Esophagus (tissue), 2 donors: ENCODE measurements at regions not wholly inside any gene's neighbourhood (a gene's known extent, or its start where the extent isn't known, plus 50 kb on each side); places are given as distances from the start of the nearest gene placed in this dataset.

Experiments used
- H3K27ac ChIP-seq, 2 donors: one replicate each; pipeline ENCODE4 v1.5.1; 2013; ENCODE audit warnings: low read depth in 2 of 2, mild to moderate bottlenecking in 2 of 2, inconsistent platforms in 1 of 2, low read length in 1 of 2, moderate library complexity in 1 of 2
- H3K27me3 ChIP-seq, 2 donors: one replicate each; pipeline ENCODE4 v1.6.1; 2013; ENCODE audit warnings: low read length in 2 of 2, control low read depth in 1 of 2, mild to moderate bottlenecking in 1 of 2; ENCODE audit not compliant: insufficient read depth in 2 of 2, control insufficient read depth in 1 of 2
- H3K36me3 ChIP-seq, 2 donors: one replicate each; pipeline ENCODE4 v1.6.1; 2013; ENCODE audit warnings: low read length in 1 of 2; ENCODE audit not compliant: control insufficient read depth in 2 of 2, insufficient read depth in 2 of 2
- H3K4me1 ChIP-seq, 2 donors: one replicate each; pipeline ENCODE4 v1.6.1; 2013; ENCODE audit warnings: low read length in 1 of 2; ENCODE audit not compliant: control insufficient read depth in 2 of 2, insufficient read depth in 2 of 2
- H3K4me3 ChIP-seq, 2 donors: one replicate each; pipeline ENCODE4 v1.5.1; 2013; ENCODE audit warnings: low read length in 2 of 2, mild to moderate bottlenecking in 2 of 2, low read depth in 1 of 2, moderate library complexity in 1 of 2
- H3K9me3 ChIP-seq, 2 donors: one replicate each; pipeline ENCODE4 v1.6.1; 2013; ENCODE audit warnings: mild to moderate bottlenecking in 2 of 2, low read depth in 1 of 2, low read length in 1 of 2, moderate library complexity in 1 of 2; ENCODE audit not compliant: control insufficient read depth in 2 of 2, insufficient read depth in 1 of 2
- WGBS, 2 donors: extraction: QIAGEN DNeasy Blood & Tissue Kit; methylation state at CpG; one replicate each; pipeline ENCODE4 v1.1.7; 2013; 5-methylcytosine and 5-hydroxymethylcytosine counted together
- donor health status: healthy with polysubstance abuse.
- donor health status: Bipolar disorder and iron deficiency.

DNA sequence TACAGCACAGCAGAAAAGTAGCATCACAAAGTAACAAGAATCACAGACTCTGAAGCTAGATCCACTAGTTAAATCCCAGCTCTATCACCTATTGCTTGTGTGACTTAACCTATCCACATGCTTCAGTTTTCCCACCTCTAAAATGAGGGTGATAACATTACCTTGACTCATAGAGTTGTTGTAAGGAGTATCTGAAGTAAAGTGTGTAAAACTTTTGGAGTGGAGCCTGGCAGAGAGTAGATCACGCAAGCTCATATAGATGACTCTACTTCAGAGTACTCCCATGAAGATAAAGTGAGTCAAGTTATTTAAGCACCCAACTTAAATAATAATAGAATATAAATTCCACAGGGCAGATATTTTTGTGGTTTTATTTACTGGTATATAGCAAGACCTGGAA lies 94.5 kb upstream of the FER start:
- Histone ChIP-seq H3K36me3 (no peaks in the 10 kb centered on the region), H3K4me3 (no peak overlapping the region), H3K27ac (no peak overlapping the region), H3K27me3 (no peaks in the 10 kb centered on the region), H3K9me3 (no peaks in the 10 kb centered on the region), H3K4me1 (no peaks in the 10 kb centered on the region)
- 98% methylated on average over 1 of the region's 1 CpG for WGBS, 2 donors

DNA sequence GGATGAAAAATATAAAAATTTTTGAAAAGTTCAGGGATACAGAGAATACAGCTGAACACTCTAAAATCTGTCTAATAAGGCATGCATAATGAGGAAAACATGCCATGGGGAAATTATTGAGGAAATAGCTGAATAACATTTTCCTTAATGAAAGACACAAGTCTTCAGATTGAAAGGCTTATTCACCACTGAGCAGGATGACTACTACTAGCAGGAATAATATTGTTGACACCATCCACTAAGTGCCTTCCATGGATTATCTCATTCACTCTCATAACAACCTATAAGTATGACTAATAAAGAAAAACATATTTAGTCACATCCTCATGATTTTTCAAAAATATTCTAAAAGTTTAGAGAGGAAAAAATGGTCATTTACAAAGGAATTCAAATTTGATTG lies 96.7 kb upstream of the FER start:
- no peak overlapping the region for H3K27ac ChIP-seq
- no peaks in the 10 kb centered on the region for H3K36me3 ChIP-seq
- no peaks in the 10 kb centered on the region for H3K27me3 ChIP-seq
- H3K4me1 ChIP-seq, result no peaks in the 10 kb centered on the region
- H3K4me3 ChIP-seq, result no peak overlapping the region
- H3K9me3 ChIP-seq, result peaks cover 3% of the 10 kb centered on the region in 2 donors

DNA sequence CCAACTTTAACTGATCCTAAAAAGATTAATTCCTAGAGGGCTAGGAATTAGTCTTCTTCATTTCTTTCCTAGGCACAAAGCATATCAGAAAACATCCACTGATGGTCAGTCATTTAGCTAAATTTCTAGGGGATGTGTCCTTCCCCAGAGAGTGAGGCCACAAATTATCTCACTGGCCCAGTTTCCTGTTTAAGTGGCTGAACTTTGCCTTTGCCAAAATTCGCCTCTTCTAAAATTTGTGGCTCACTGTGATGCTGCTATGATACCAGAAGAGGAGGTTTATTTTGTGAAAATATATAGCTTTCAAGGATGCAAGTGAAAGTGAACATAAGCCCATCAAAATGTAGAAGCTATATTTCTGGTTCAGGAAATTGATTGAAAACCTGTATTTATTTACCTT lies 98.1 kb upstream of the FER start:
- H3K4me1 ChIP-seq, result no peaks in the 10 kb centered on the region
- H3K27me3 ChIP-seq, result no peaks in the 10 kb centered on the region
- H3K36me3 ChIP-seq, result no peaks in the 10 kb centered on the region
- H3K9me3 ChIP-seq, result peaks cover 3% of the 10 kb centered on the region in 2 donors
- 63 to 71% methylated on average over 1 of the region's 1 CpG for WGBS, 2 donors
- no peak overlapping the region for H3K27ac ChIP-seq
- H3K4me3 ChIP-seq, result no peak overlapping the region

DNA sequence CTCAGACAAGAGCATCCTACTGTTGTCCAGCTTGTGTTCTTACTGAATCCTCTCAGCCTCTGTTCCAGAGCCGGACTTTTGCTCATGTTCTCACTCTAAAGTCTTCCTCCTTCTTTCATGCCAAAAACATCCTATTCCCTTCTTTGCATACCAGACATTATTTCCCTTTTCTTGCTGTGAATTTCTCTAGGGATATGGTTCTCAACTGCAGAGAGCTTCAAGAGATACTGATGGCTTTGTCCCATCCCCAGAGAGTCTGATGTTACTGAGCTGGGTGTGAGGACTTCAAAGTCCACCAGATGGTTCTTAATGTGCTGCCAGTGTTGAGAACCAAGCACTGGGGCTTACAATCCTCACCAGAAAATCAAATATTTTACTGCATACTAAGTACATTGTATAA lies 98.6 kb upstream of the FER start:
- Histone ChIP-seq H3K27me3 (no peaks in the 10 kb centered on the region), H3K4me1 (no peaks in the 10 kb centered on the region)
- WGBS, 2 donors, result 86 to 92% methylated on average over 1 of the region's 1 CpG

DNA sequence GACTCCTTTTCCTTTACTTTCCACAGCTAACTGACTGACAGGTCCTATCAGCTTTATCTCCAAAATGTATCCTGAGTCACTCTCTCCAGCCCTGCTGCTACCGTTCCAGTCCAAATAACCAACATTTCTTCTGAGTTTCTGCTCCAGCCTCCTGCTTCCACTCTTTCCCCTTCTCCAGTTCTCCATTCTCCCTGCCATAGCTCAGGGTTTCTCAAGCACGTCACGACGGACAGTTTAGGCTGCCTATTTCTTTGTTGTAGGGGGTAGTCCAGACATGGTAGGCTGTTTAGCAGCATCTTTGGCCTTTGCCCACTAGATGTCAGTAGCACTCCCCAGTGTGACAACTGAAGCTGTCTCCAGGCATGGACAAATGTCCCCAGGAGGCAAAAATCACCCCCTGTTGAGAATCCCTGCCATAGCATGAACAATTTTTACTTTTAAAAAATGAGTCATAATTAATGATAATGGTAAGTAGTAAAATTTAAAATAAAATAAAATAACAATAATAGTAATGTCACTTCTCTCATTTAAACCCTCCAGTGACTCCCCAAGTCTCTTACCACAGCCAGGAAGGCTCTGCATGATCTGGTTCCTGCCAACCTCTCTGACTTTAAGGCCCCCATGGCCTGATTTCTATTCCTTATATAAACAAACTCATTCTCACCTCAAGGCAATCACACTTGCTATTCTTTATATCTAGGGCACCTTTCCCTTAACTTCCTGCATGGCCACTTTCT lies 105.4 kb upstream of the FER start:
- Histone ChIP-seq H3K4me3 (no peak overlapping the region), H3K27me3 (no peaks in the 10 kb centered on the region), H3K36me3 (no peaks in the 10 kb centered on the region), H3K27ac (no peak overlapping the region), H3K9me3 (peaks cover 1% of the 10 kb centered on the region in 2 donors), H3K4me1 (no peaks in the 10 kb centered on the region)
- 9% methylated on average over 4 of the region's 4 CpGs for whole genome bisulfite sequencing, 2 donors

More for the DNA sequence above, 98.6 kb upstream of the FER start:
- Histone ChIP-seq H3K4me3 (no peak overlapping the region), H3K36me3 (no peaks in the 10 kb centered on the region), H3K9me3 (peaks cover 3% of the 10 kb centered on the region in 2 donors), H3K27ac (no peak overlapping the region)

DNA sequence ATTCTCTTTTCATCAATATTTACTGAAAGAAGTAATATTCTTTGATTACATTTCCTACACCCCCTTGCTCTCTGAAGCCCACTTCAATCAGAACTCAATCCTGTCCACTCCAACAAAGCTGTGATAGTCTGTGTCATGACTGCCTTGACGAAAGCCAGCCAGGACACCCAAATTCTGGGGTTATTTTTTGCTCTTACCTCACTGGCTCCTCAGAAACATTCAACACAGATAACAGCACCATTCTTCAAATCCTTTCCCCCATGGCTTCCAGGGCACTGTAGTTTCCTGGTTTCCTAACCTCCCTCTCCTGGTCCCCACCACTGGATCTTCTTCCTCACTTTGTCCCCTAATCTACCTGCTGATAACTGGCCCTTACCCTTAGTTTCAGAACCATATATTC lies 106.1 kb upstream of the FER start:
- Histone ChIP-seq H3K27me3 (no peaks in the 10 kb centered on the region), H3K9me3 (no peaks in the 10 kb centered on the region), H3K36me3 (no peaks in the 10 kb centered on the region), H3K4me3 (no peak overlapping the region), H3K27ac (no peak overlapping the region), H3K4me1 (no peaks in the 10 kb centered on the region)
- 84 to 91% methylated on average over 1 of the region's 1 CpG for WGBS, 2 donors

DNA sequence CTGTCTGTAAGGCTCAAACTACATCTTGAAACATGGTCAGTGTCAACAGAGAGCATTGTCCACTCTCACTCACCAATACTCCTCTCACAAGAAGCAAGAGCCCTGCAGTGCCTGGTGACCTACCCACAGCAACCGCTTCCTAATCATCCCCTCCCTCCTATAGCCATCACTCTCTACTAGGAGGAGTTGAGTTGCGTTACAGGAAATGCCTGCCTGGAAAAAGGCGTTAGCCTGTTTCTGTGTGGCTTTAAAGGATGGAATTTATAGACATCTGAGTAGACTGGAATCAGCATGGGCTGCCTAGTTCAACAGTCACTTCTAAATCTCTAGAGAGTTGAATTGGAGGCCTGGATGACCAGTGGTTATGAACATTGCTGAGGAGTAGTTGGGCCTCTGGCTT lies 108.3 kb upstream of the FER start:
- no peaks in the 10 kb centered on the region for H3K4me1 ChIP-seq
- WGBS, 2 donors, result 80 to 81% methylated on average over 3 of the region's 3 CpGs
- H3K9me3 ChIP-seq, result no peaks in the 10 kb centered on the region
- H3K27me3 ChIP-seq, result no peaks in the 10 kb centered on the region
- H3K27ac ChIP-seq, result no peak overlapping the region
- no peaks in the 10 kb centered on the region for H3K36me3 ChIP-seq
- H3K4me3 ChIP-seq, result no peak overlapping the region

DNA sequence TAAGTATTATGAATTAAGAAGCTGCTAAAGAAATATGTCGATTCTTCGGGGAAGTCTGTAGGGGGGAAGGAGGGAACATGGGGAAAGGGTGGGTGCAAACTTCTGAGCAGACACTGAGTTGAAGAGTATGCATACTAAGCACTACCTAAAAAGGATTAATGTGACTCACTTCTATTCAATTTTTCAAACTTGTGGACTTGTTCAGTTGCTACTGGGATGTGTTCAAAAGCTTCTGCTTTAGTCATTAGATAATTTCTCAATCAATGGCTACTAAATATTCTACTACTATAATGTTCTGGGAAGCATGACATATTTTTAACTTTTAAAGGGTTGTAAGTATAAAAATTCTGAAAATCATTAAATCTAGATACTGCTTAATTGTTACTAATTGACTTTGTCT lies 109.7 kb upstream of the FER start:
- Histone ChIP-seq H3K9me3 (no peaks in the 10 kb centered on the region), H3K36me3 (no peaks in the 10 kb centered on the region), H3K27me3 (no peaks in the 10 kb centered on the region), H3K4me3 (no peak overlapping the region), H3K4me1 (no peaks in the 10 kb centered on the region), H3K27ac (no peak overlapping the region)
- 91% methylated on average over 2 of the region's 2 CpGs for WGBS, 2 donors

DNA sequence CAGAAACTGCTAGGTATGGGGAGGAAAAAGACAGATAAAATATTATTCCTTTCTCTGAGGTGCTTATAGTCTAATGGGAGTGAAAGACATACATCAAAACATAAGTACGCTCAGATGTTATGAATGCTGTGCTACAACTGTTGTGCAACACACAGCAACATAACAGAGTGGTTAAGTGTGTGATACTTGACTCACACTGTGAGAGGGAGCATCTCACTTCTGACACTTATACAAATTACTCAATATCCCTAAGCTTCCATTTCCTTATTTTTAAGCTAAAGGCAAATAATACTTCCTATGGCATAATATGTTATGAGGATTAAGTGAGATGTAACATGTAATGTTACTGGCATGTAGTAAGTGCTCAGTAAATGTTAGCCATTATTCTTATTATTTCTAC lies 110.6 kb upstream of the FER start:
- Histone ChIP-seq H3K36me3 (no peaks in the 10 kb centered on the region), H3K4me3 (no peak overlapping the region), H3K27ac (no peak overlapping the region), H3K27me3 (no peaks in the 10 kb centered on the region), H3K4me1 (no peaks in the 10 kb centered on the region), H3K9me3 (no peaks in the 10 kb centered on the region)
- 68 to 74% methylated on average over 1 of the region's 1 CpG for WGBS, 2 donors

DNA sequence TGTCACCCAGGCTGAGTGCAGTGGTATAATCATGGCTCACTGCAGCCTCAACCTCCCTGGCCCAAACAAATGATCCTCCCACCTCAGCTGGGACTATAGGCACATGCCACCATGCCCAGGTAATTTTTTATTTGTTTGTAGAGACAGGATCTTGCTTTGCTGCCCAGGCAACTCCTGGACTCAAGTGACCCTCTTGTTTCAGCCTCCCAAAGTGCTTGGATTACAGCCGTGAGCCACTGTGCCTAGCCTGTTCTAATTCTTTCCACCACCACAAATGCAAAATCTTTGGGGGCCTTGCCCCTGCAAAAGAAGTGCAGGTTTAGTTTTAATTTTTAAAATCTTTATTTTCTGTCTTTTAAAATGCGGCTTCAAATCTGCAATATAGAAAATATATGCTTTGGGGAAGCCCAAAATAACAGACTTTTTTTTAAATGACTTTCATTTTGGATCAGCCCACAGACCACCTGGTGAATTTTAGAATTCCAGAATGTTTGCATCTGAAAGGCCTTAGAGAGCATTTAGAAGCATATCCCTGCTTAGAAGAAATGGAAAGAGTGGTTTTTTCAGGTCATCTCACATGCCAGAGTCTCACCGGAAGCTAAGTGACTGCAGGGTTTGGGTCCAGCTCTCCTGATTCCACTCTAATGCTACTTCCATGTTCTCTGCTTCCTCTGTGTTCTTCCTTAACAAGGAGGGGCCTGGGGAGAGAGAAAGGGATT lies 111.4 kb upstream of the FER start:
- H3K4me1 ChIP-seq, result no peaks in the 10 kb centered on the region
- no peaks in the 10 kb centered on the region for H3K36me3 ChIP-seq
- H3K27ac ChIP-seq, result no peak overlapping the region
- no peaks in the 10 kb centered on the region for H3K27me3 ChIP-seq
- no peaks in the 10 kb centered on the region for H3K9me3 ChIP-seq
- H3K4me3 ChIP-seq, result no peak overlapping the region
- 88 to 94% methylated on average over 3 of the region's 3 CpGs for WGBS, 2 donors
